ENCODE measurements at regions not wholly inside any gene's neighbourhood (a gene's known extent, or its start where the extent isn't known, plus 50 kb on each side); places are given as distances from the start of the nearest gene placed in this dataset.

GRCh38 chr3:5798809-5799208, 611.3 kb downstream of the EDEM1 start:
- TF ChIP-seq, protein P1, sequence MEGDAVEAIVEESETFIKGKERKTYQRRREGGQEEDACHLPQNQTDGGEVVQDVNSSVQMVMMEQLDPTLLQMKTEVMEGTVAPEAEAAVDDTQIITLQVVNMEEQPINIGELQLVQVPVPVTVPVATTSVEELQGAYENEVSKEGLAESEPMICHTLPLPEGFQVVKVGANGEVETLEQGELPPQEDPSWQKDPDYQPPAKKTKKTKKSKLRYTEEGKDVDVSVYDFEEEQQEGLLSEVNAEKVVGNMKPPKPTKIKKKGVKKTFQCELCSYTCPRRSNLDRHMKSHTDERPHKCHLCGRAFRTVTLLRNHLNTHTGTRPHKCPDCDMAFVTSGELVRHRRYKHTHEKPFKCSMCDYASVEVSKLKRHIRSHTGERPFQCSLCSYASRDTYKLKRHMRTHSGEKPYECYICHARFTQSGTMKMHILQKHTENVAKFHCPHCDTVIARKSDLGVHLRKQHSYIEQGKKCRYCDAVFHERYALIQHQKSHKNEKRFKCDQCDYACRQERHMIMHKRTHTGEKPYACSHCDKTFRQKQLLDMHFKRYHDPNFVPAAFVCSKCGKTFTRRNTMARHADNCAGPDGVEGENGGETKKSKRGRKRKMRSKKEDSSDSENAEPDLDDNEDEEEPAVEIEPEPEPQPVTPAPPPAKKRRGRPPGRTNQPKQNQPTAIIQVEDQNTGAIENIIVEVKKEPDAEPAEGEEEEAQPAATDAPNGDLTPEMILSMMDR (IDR thresholded peaks at IDR 0.05), result no peak
- TF ChIP-seq POLR2A (IDR thresholded peaks at IDR 0.05; ENCODE audit: low read depth), result no peak
